Activated naive CD4-positive, alpha-beta T cell treated with anti-CD3 and anti-CD28 coated beads, Interleukin-2, amount 10 ng/mL, durations not matched to agents 7 days and 5 days (primary cell): ENCODE measurements at regions not wholly inside any gene's neighbourhood (a gene's known extent, or its start where the extent isn't known, plus 50 kb on each side); places are given as distances from the start of the nearest gene placed in this dataset.
A peak's percentile ranks its signal among the peaks of the same experiment; 100 is the strongest.
"Not testable (repeated sequence)": the region's sequence is repeated elsewhere in the genome, so short reads cannot be mapped to it uniquely, and the experiment has no call there.

Source experiments
- CTCF ChIA-PET: fragments of 350-600 bp; sonication (Branson Sonifier 250); formaldehyde crosslinking; loops from one replicate; lab custom pipeline; 2021; ENCODE audit warnings: antibody characterized with exemption; lab: Charles Lee
- DNase-seq: peaks from one replicate; pipeline ENCODE4 v3.0.0-alpha.2; 2020
- H3K27ac Mint-ChIP-seq: one replicate; pipeline ENCODE4 v1.8.0; 2021; ENCODE audit warnings: mild to moderate bottlenecking, moderate library complexity, mixed read lengths
- H3K27me3 Mint-ChIP-seq: one replicate; pipeline ENCODE4 v1.8.0; 2021; ENCODE audit warnings: mild to moderate bottlenecking, mixed read lengths
- H3K36me3 Mint-ChIP-seq: one replicate; pipeline ENCODE4 v1.8.0; 2021; ENCODE audit warnings: mixed read lengths
- H3K4me1 Mint-ChIP-seq: one replicate; pipeline ENCODE4 v1.8.0; 2021; ENCODE audit warnings: mixed read lengths
- H3K4me3 Mint-ChIP-seq: one replicate; pipeline ENCODE4 v1.8.0; 2021; ENCODE audit warnings: mild to moderate bottlenecking, moderate library complexity, mixed read lengths
- H3K9me3 Mint-ChIP-seq: one replicate; pipeline ENCODE4 v1.8.0; 2021; ENCODE audit warnings: mixed read lengths

GRCh38 chr1:96580920-96581319 is 140.7 kb upstream of the PTBP2 start:
- no peaks in the 10 kb centered on the region for H3K27me3 Mint-ChIP-seq
- H3K36me3 Mint-ChIP-seq = no peaks in the 10 kb centered on the region
- no peak overlapping the region for H3K27ac Mint-ChIP-seq
- H3K4me3 Mint-ChIP-seq = no peak overlapping the region
- no peaks in the 10 kb centered on the region for H3K9me3 Mint-ChIP-seq
- DNase-seq = no peak
- no peaks in the 10 kb centered on the region for H3K4me1 Mint-ChIP-seq
- CTCF ChIA-PET = no interaction called here

- CTCF ChIA-PET = no interaction called here
- Mint-ChIP-seq H3K4me3 (no peak overlapping the region), H3K27me3 (no peaks in the 10 kb centered on the region), H3K9me3 (no peaks in the 10 kb centered on the region), H3K4me1 (no peaks in the 10 kb centered on the region), H3K36me3 (no peaks in the 10 kb centered on the region), H3K27ac (no peak overlapping the region)
- DNase-seq = no peak
Measured at GRCh38 chr1:96581772-96582171, 139.8 kb upstream of the PTBP2 start.

GRCh38 chr1:96583903-96584302 is 137.7 kb upstream of the PTBP2 start:
- Mint-ChIP-seq H3K9me3 (no peaks in the 10 kb centered on the region), H3K4me1 (no peaks in the 10 kb centered on the region), H3K27me3 (no peaks in the 10 kb centered on the region), H3K4me3 (no peak overlapping the region), H3K27ac (no peak overlapping the region), H3K36me3 (no peaks in the 10 kb centered on the region)
- CTCF ChIA-PET = no interaction called here
- no peak for DNase-seq

- Mint-ChIP-seq H3K36me3 (no peaks in the 10 kb centered on the region), H3K27me3 (no peaks in the 10 kb centered on the region), H3K4me1 (no peaks in the 10 kb centered on the region)
Measured at GRCh38 chr1:96587222-96587621, 134.4 kb upstream of the PTBP2 start.

GRCh38 chr1:96588416-96588995 is 133.1 kb upstream of the PTBP2 start:
- Mint-ChIP-seq H3K36me3 (no peaks in the 10 kb centered on the region), H3K27me3 (no peaks in the 10 kb centered on the region), H3K27ac (no peak overlapping the region), H3K4me1 (no peaks in the 10 kb centered on the region), H3K4me3 (no peak overlapping the region), H3K9me3 (no peaks in the 10 kb centered on the region)
- CTCF ChIA-PET = no interaction called here
- no peak for DNase-seq

More at GRCh38 chr1:96587222-96587621, 134.4 kb upstream of the PTBP2 start:
- Mint-ChIP-seq H3K9me3 (no peaks in the 10 kb centered on the region), H3K4me3 (no peak overlapping the region), H3K27ac (no peak overlapping the region)
- CTCF ChIA-PET = interaction anchor here (1.7 kb wide), 1 partner anchor 9 kb away, joined by 4 read pairs; no protein-coding TSS in a partner anchor
- DNase-seq = no peak

- CTCF ChIA-PET = interaction anchor here (1.2 kb wide), 1 partner anchor 8 kb away, joined by 4 read pairs; no protein-coding TSS in a partner anchor
- not testable (repeated sequence) for DNase-seq, H3K4me1 Mint-ChIP-seq, H3K4me3 Mint-ChIP-seq, H3K27me3 Mint-ChIP-seq, H3K36me3 Mint-ChIP-seq, H3K9me3 Mint-ChIP-seq, H3K27ac Mint-ChIP-seq
Measured at GRCh38 chr1:96595530-96595929, 126.1 kb upstream of the PTBP2 start.

GRCh38 chr1:96596226-96596922 is 125.2 kb upstream of the PTBP2 start:
- H3K9me3 Mint-ChIP-seq = no peaks in the 10 kb centered on the region
- H3K27me3 Mint-ChIP-seq = no peaks in the 10 kb centered on the region
- H3K27ac Mint-ChIP-seq = no peak overlapping the region
- H3K4me3 Mint-ChIP-seq = no peak overlapping the region
- peak; percentile 40 for DNase-seq
- CTCF ChIA-PET = interaction anchor here (0.7 to 1.2 kb wide), 4 partner anchors 9 to 611 kb away, joined by 3 to 4 read pairs (median 4); no protein-coding TSS in a partner anchor
- H3K36me3 Mint-ChIP-seq = no peaks in the 10 kb centered on the region
- no peaks in the 10 kb centered on the region for H3K4me1 Mint-ChIP-seq

- no peak overlapping the region for H3K4me3 Mint-ChIP-seq
- CTCF ChIA-PET = no interaction called here
Measured at GRCh38 chr1:96597218-96597617, 124.4 kb upstream of the PTBP2 start.

GRCh38 chr1:96598416-96599168 is 123.0 kb upstream of the PTBP2 start:
- Mint-ChIP-seq H3K27me3 (no peaks in the 10 kb centered on the region), H3K36me3 (no peaks in the 10 kb centered on the region), H3K9me3 (no peaks in the 10 kb centered on the region), H3K4me1 (no peaks in the 10 kb centered on the region), H3K27ac (no peak overlapping the region), H3K4me3 (no peak overlapping the region)
- CTCF ChIA-PET = no interaction called here
- no peak for DNase-seq

More at GRCh38 chr1:96597218-96597617, 124.4 kb upstream of the PTBP2 start:
- H3K27me3 Mint-ChIP-seq = no peaks in the 10 kb centered on the region
- H3K36me3 Mint-ChIP-seq = no peaks in the 10 kb centered on the region
- no peaks in the 10 kb centered on the region for H3K9me3 Mint-ChIP-seq
- no peak for DNase-seq
- H3K4me1 Mint-ChIP-seq = no peaks in the 10 kb centered on the region
- H3K27ac Mint-ChIP-seq = no peak overlapping the region

- H3K4me1 Mint-ChIP-seq, H3K4me3 Mint-ChIP-seq, H3K27ac Mint-ChIP-seq, H3K9me3 Mint-ChIP-seq, H3K27me3 Mint-ChIP-seq, CTCF ChIA-PET, DNase-seq, H3K36me3 Mint-ChIP-seq: not testable (repeated sequence)
Measured at GRCh38 chr1:96604620-96605019, 117.0 kb upstream of the PTBP2 start.

GRCh38 chr1:96617375-96617774 is 104.2 kb upstream of the PTBP2 start:
- H3K4me3 Mint-ChIP-seq, CTCF ChIA-PET, H3K36me3 Mint-ChIP-seq, H3K27me3 Mint-ChIP-seq, H3K9me3 Mint-ChIP-seq, H3K27ac Mint-ChIP-seq, DNase-seq, H3K4me1 Mint-ChIP-seq: not testable (repeated sequence)

- CTCF ChIA-PET = no interaction called here
- Mint-ChIP-seq H3K4me3 (no peak overlapping the region), H3K9me3 (no peaks in the 10 kb centered on the region), H3K36me3 (no peaks in the 10 kb centered on the region), H3K27ac (no peak overlapping the region), H3K27me3 (no peaks in the 10 kb centered on the region), H3K4me1 (no peaks in the 10 kb centered on the region)
- no peak for DNase-seq
Measured at GRCh38 chr1:96632045-96632664, 89.4 kb upstream of the PTBP2 start.

GRCh38 chr1:96633695-96634094 is 87.9 kb upstream of the PTBP2 start:
- Mint-ChIP-seq H3K36me3 (no peaks in the 10 kb centered on the region), H3K27ac (no peak overlapping the region), H3K9me3 (no peaks in the 10 kb centered on the region), H3K4me1 (no peaks in the 10 kb centered on the region), H3K27me3 (no peaks in the 10 kb centered on the region), H3K4me3 (no peak overlapping the region)
- no peak for DNase-seq
- CTCF ChIA-PET = no interaction called here

GRCh38 chr1:96634883-96635282 is 86.7 kb upstream of the PTBP2 start:
- H3K4me1 Mint-ChIP-seq = no peaks in the 10 kb centered on the region
- no peak overlapping the region for H3K27ac Mint-ChIP-seq
- CTCF ChIA-PET = no interaction called here

More at GRCh38 chr1:96634883-96635282, 86.7 kb upstream of the PTBP2 start:
- Mint-ChIP-seq H3K4me3 (no peak overlapping the region), H3K27me3 (no peaks in the 10 kb centered on the region), H3K36me3 (no peaks in the 10 kb centered on the region), H3K9me3 (no peaks in the 10 kb centered on the region)
- DNase-seq = no peak
